HFFc6 (cell line): ENCODE measurements at regions not wholly inside any gene's neighbourhood (a gene's known extent, or its start where the extent isn't known, plus 50 kb on each side); places are given as distances from the start of the nearest gene placed in this dataset.

Experiments
- DNase-seq: peaks from one replicate; pipeline ENCODE4 v3.0.0-alpha.2; 2018
- H3K27ac Mint-ChIP-seq: 2 replicates; pipeline ENCODE4 v1.8.0; 2020; ENCODE audit warnings: mild to moderate bottlenecking, mixed read lengths
- H3K27me3 Mint-ChIP-seq: 2 replicates; pipeline ENCODE4 v1.8.0; 2021; ENCODE audit warnings: mild to moderate bottlenecking, moderate library complexity, mixed read lengths; ENCODE audit not compliant: insufficient read depth
- H3K36me3 Mint-ChIP-seq: 2 replicates; pipeline ENCODE4 v1.8.0; 2021; ENCODE audit warnings: low read depth, mixed read lengths
- H3K4me1 Mint-ChIP-seq: 2 replicates; pipeline ENCODE4 v1.8.0; 2020; ENCODE audit warnings: low read depth, mixed read lengths
- H3K4me3 Mint-ChIP-seq: 2 replicates; pipeline ENCODE4 v1.8.0; 2020; ENCODE audit warnings: mild to moderate bottlenecking, moderate library complexity, mixed read lengths
- H3K9me3 Mint-ChIP-seq: 2 replicates; pipeline ENCODE4 v1.8.0; 2020; ENCODE audit warnings: mild to moderate bottlenecking, mixed read lengths
- TF ChIP-seq, protein P1 (sequence below): fragments of 200-600 bp; sonication (generic); IDR thresholded peaks from 2 replicates; pipeline ENCODE4 v1.5.0; 2021; ENCODE audit warnings: antibody characterized with exemption, mild to moderate bottlenecking

DNA sequence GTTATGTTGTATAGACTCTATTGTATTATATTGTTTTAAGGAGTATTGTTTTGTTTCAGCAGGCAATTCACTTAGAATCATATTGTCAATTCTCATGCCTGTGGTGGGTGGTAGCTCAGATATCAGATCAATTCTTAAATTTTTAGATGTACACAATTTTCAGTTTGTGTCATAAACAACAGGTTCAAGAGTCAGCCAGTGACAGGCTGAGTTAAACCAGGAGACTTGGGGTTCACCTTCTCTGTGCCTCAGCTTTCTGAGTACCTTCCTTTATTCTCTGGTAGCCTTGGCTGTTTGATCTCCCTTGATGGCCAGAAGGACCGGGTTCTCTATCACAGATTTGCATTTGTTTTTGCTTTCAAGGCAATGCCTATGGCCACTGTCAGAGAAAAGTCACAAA is 199.9 kb upstream of the KCNMB2 start:
- no peak for DNase-seq
- no peaks in the 10 kb centered on the region for H3K27me3 Mint-ChIP-seq
- H3K4me1 Mint-ChIP-seq: peaks cover 22% of the 10 kb centered on the region
- TF ChIP-seq, protein P1, sequence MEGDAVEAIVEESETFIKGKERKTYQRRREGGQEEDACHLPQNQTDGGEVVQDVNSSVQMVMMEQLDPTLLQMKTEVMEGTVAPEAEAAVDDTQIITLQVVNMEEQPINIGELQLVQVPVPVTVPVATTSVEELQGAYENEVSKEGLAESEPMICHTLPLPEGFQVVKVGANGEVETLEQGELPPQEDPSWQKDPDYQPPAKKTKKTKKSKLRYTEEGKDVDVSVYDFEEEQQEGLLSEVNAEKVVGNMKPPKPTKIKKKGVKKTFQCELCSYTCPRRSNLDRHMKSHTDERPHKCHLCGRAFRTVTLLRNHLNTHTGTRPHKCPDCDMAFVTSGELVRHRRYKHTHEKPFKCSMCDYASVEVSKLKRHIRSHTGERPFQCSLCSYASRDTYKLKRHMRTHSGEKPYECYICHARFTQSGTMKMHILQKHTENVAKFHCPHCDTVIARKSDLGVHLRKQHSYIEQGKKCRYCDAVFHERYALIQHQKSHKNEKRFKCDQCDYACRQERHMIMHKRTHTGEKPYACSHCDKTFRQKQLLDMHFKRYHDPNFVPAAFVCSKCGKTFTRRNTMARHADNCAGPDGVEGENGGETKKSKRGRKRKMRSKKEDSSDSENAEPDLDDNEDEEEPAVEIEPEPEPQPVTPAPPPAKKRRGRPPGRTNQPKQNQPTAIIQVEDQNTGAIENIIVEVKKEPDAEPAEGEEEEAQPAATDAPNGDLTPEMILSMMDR: no peak
- no peak overlapping the region for H3K4me3 Mint-ChIP-seq
- H3K9me3 Mint-ChIP-seq: no peaks in the 10 kb centered on the region
- 0 out of 2 replicates have a peak, but pooled peaks cover 4% of the 10 kb centered on the region for H3K36me3 Mint-ChIP-seq
- no peak overlapping the region for H3K27ac Mint-ChIP-seq

- TF ChIP-seq, protein P1: no peak
- Mint-ChIP-seq H3K36me3 (no peaks in the 10 kb centered on the region), H3K4me1 (peaks cover 22% of the 10 kb centered on the region), H3K9me3 (no peaks in the 10 kb centered on the region), H3K4me3 (no peak overlapping the region), H3K27ac (no peak overlapping the region), H3K27me3 (no peaks in the 10 kb centered on the region; the same call in 1 of the 2 replicates)
- DNase-seq: no peak
Observed at GRCh38 chr3:178340506-178340905, 195.7 kb upstream of the KCNMB2 start.

GRCh38 chr3:178341636-178342035 is 194.6 kb upstream of the KCNMB2 start:
- Mint-ChIP-seq H3K36me3 (no peaks in the 10 kb centered on the region), H3K27me3 (no peaks in the 10 kb centered on the region; the same call in 1 of the 2 replicates), H3K4me3 (peak overlapping the region; percentile 1; the same call in 1 of the 2 replicates), H3K9me3 (no peaks in the 10 kb centered on the region), H3K27ac (no peak overlapping the region), H3K4me1 (peaks cover 22% of the 10 kb centered on the region)
- no peak for DNase-seq
- TF ChIP-seq, protein P1: no peak

DNA sequence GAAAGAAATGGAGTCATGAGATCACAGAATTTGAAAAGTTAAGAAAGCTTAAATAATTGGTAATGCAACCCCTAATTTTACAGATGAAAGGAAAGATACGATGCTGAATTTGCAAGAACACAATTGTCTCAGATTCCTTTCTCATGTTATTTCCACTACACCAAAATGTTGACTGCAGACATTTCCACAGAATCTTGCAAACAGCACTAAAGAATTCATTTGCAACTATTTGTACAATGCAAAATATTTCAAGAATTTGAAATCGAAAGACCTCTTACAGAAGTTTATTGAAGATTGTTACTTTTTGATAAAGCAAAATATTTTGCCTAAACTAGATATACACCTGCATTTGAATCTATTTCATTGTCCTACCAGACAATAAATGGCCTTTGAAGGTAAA is 194.1 kb upstream of the KCNMB2 start:
- DNase-seq: no peak
- TF ChIP-seq, protein P1: no peak
- H3K27me3 Mint-ChIP-seq: no peaks in the 10 kb centered on the region; the same call in 1 of the 2 replicates

GRCh38 chr3:178343433-178344038 is 192.7 kb upstream of the KCNMB2 start:
- no peaks in the 10 kb centered on the region for H3K9me3 Mint-ChIP-seq
- H3K4me3 Mint-ChIP-seq: no peak overlapping the region
- peaks cover 22% of the 10 kb centered on the region for H3K4me1 Mint-ChIP-seq
- no peak for DNase-seq
- TF ChIP-seq, protein P1: no peak
- H3K27ac Mint-ChIP-seq: no peak overlapping the region
- no peaks in the 10 kb centered on the region for H3K36me3 Mint-ChIP-seq
- no peaks in the 10 kb centered on the region; the same call in 1 of the 2 replicates for H3K27me3 Mint-ChIP-seq

More for the DNA sequence above, 194.1 kb upstream of the KCNMB2 start:
- Mint-ChIP-seq H3K27ac (no peak overlapping the region), H3K4me1 (peaks cover 22% of the 10 kb centered on the region), H3K36me3 (no peaks in the 10 kb centered on the region), H3K9me3 (no peaks in the 10 kb centered on the region), H3K4me3 (peak overlapping the region; percentile 1; the same call in 1 of the 2 replicates)
